SK-N-SH (cell line): ENCODE measurements at regions not wholly inside any gene's neighbourhood (a gene's known extent, or its start where the extent isn't known, plus 50 kb on each side); places are given as distances from the start of the nearest gene placed in this dataset.

Experiments
- CTCF ChIA-PET: fragments of 300-600, 350-600 bp; formaldehyde crosslinking; extraction: SDS; loops from one replicate; lab custom pipeline; 2021; lab: Yijun Ruan, JAX
- POLR2A ChIA-PET: fragments of 350-600 bp; sonication (Branson Sonifier 250); formaldehyde crosslinking; extraction: SDS; loops from one replicate; lab custom pipeline; 2020; ENCODE audit warnings: antibody characterized with exemption, inconsistent platforms; lab: Yijun Ruan, JAX
- DNase-seq: peaks from one replicate; pipeline ENCODE4 v3.0.0; 2012
- H2AFZ ChIP-seq: fragments of 200-600 bp; sonication (generic); 2 replicates; pipeline ENCODE4 v1.8.1; 2016; ENCODE audit warnings: antibody characterized with exemption, mild to moderate bottlenecking, low read depth
- H3F3A ChIP-seq: fragments of 200-600 bp; sonication (generic); replicated peaks from 2 replicates; pipeline ENCODE3; 2016; ENCODE audit warnings: antibody characterized with exemption, mild to moderate bottlenecking; ENCODE audit not compliant: insufficient read depth
- H3K27ac ChIP-seq, 2 experiments: fragments of 200-500 bp in 1 of 2; fragments of 200-600 bp in 1 of 2; sonication (Bioruptor generic) in 1 of 2; sonication (generic), shearing (Covaris generic) in 1 of 2; 2 replicates each; pipeline versions ENCODE4 v1.5.1 to v1.6.1; 2014 to 2016; ENCODE audit warnings: low read depth in 2 of 2, inconsistent platforms in 1 of 2, low read length in 1 of 2, mild to moderate bottlenecking in 1 of 2, mixed read lengths in 1 of 2
- H3K27me3 ChIP-seq: fragments of 200-600 bp; sonication (generic), shearing (Covaris generic); 2 replicates; pipeline ENCODE4 v1.6.1; 2016; ENCODE audit warnings: mixed run types; ENCODE audit not compliant: insufficient read depth
- H3K36me3 ChIP-seq, 2 experiments: fragments of 200-500 bp in 1 of 2; fragments of 200-600 bp in 1 of 2; sonication (Bioruptor generic) in 1 of 2; sonication (generic) in 1 of 2; replicated peaks in 1 of 2; 2 replicates each; pipeline versions ENCODE3 to v1.5.1; 2014 to 2016; ENCODE audit warnings: low read length in 1 of 2, mild to moderate bottlenecking in 1 of 2; ENCODE audit not compliant: insufficient read depth in 2 of 2, control insufficient read depth in 1 of 2
- H3K4me1 ChIP-seq, 2 experiments: fragments of 200-500 bp in 1 of 2; fragments of 200-600 bp in 1 of 2; sonication (Bioruptor generic) in 1 of 2; sonication (generic), shearing (Covaris generic) in 1 of 2; 2 replicates each; pipeline versions ENCODE4 v1.5.1 to v1.6.1; 2014 to 2016; ENCODE audit warnings: low read depth in 1 of 2, low read length in 1 of 2, mixed run types in 1 of 2; ENCODE audit not compliant: insufficient read depth in 2 of 2, control insufficient read depth in 1 of 2
- H3K4me2 ChIP-seq: fragments of 200-600 bp; sonication (generic), shearing (Covaris generic); 2 replicates; pipeline ENCODE4 v1.6.1; 2017; ENCODE audit warnings: mixed run types
- H3K4me3 ChIP-seq, 2 experiments: fragments of 200-500 bp in 1 of 2; fragments of 200-600 bp in 1 of 2; sonication (Bioruptor generic) in 1 of 2; sonication (generic), shearing (Covaris generic) in 1 of 2; 2 replicates each; pipeline versions ENCODE4 v1.5.1 to v1.8.1; 2014 to 2016; ENCODE audit warnings: low read depth in 2 of 2, inconsistent platforms in 1 of 2, low read length in 1 of 2, mild to moderate bottlenecking in 1 of 2, mixed read lengths in 1 of 2, moderate library complexity in 1 of 2
- H3K79me2 ChIP-seq: fragments of 200-600 bp; sonication (generic); 2 replicates; pipeline ENCODE4 v1.8.1; 2017; ENCODE audit warnings: mild to moderate bottlenecking; ENCODE audit not compliant: insufficient read depth
- H3K9ac ChIP-seq: fragments of 200-600 bp; sonication (generic); 2 replicates; pipeline ENCODE4 v1.6.1; 2017; ENCODE audit warnings: mixed run types
- H3K9me2 ChIP-seq: fragments of 200-600 bp; sonication (generic); 2 replicates; pipeline ENCODE4 v1.6.1; 2017; ENCODE audit warnings: mixed run types
- H3K9me3 ChIP-seq: fragments of 200-600 bp; sonication (generic); 2 replicates; pipeline ENCODE4 v1.6.1; 2017; ENCODE audit warnings: mixed run types, mild to moderate bottlenecking, moderate library complexity
- H4K20me1 ChIP-seq: fragments of 200-600 bp; sonication (generic); 2 replicates; pipeline ENCODE4 v1.6.1; 2017; ENCODE audit warnings: mild to moderate bottlenecking, mixed run types; ENCODE audit not compliant: insufficient read depth
- ELF1 ChIP-seq: IDR thresholded peaks from 2 replicates; pipeline ENCODE4 v1.4.0; 2012
- EP300 ChIP-seq, 2 experiments: IDR thresholded peaks; 2 replicates each; pipeline versions ENCODE4 v1.4.0 to v1.6.1; 2012; ENCODE audit warnings: borderline replicate concordance in 1 of 2, low read depth in 1 of 2, low read length in 1 of 2
- EZH2phosphoT487 ChIP-seq: fragments of 200-600 bp; sonication (generic); IDR thresholded peaks from 2 replicates; pipeline ENCODE4 v1.6.1; 2017; ENCODE audit warnings: low read depth, mixed run types, mild to moderate bottlenecking, antibody characterized with exemption, moderate library complexity, borderline replicate concordance
- FOXM1 ChIP-seq: IDR thresholded peaks from 2 replicates; pipeline ENCODE4 v1.4.0; 2012; ENCODE audit warnings: low read depth, mild to moderate bottlenecking
- GABPA ChIP-seq: IDR thresholded peaks from 2 replicates; pipeline ENCODE4 v1.4.0; 2012; ENCODE audit warnings: low read depth, mild to moderate bottlenecking
- MEF2A ChIP-seq: IDR thresholded peaks from 2 replicates; pipeline ENCODE4 v1.4.0; 2012; ENCODE audit warnings: low read depth, borderline replicate concordance
- NFIC ChIP-seq: IDR thresholded peaks from 2 replicates; pipeline ENCODE4 v1.4.0; 2012; ENCODE audit warnings: borderline replicate concordance
- POLR2AphosphoS5 ChIP-seq: IDR thresholded peaks from 2 replicates; pipeline ENCODE4 v1.6.1; 2012; ENCODE audit warnings: low read depth, low read length
- RAD21 ChIP-seq: IDR thresholded peaks from 2 replicates; pipeline ENCODE4 v1.6.1; 2012; ENCODE audit warnings: mild to moderate bottlenecking, low read length
- TCF12 ChIP-seq: IDR thresholded peaks from 2 replicates; pipeline ENCODE4 v1.4.0; 2012
- YY1 ChIP-seq: IDR thresholded peaks from 2 replicates; pipeline ENCODE4 v1.4.0; 2012; ENCODE audit warnings: low read depth, mild to moderate bottlenecking
- WGBS: methylation state at CpG from one replicate; pipeline ENCODE4 v1.1.6; 2017; ENCODE audit warnings: low lambda C conversion rate; 5-methylcytosine and 5-hydroxymethylcytosine counted together
- TF ChIP-seq, protein P1 (sequence below): fragments of 200-600 bp; sonication (generic); IDR thresholded peaks from 2 replicates; pipeline ENCODE4 v1.6.1; 2017; ENCODE audit warnings: antibody characterized with exemption, mild to moderate bottlenecking, moderate library complexity
- TF ChIP-seq, protein P2 (sequence below): fragments of 150-350 bp; IDR thresholded peaks from 2 replicates; pipeline ENCODE4 v1.6.1; 2017; ENCODE audit warnings: antibody characterized with exemption, low read length, low read depth, borderline replicate concordance
- TF ChIP-seq, protein P3 (sequence below): IDR thresholded peaks from 2 replicates; pipeline ENCODE4; 2012

DNA sequence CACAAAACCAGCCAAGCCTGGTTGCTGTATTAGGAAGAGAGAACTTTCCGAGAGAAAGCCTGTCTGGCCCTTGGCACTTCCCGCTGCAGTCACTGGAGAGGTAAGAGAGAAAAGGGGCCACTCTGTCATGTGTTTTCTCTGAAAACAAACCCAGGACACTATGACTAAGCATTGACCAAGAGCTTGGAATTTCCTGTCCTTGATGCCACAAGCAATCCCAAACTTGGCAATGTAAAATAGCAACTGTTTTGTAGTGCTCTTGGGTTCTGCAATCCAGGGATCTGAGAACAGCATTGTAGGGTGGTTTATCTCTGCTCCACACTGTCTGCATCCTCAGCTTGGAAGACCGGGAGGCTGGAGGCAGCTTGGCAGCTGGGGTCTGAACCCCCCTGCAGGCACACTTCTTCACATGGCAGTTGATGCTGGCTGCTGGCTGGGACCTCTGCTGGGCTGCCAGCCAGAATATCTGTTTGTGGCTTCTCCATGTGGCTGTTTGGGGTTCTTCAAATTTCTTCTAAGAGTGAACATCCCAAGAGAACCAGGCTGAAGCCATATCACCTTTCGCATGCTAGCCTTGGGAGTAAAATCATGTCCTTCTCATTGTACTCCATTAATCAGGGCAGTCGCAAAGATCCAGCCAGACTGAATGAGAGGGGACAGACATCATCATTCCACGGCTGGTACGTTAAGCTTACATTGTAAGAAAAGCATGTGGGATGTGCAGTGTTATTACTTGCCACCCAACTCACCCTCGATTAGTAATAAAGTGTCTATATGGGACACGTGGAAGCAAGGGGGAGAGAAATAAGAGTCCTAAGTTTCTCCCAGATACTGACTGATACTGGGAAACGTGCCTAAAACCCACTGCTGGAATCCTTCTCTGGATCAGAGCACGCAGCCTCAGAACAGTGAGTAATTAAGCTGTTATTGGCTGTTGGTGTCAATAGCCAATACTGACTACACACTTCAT lies 537.4 kb upstream of the B3GAT1 start (continued):
- TF ChIP-seq EZH2phosphoT487 (no peak), GABPA (no peak), ELF1 (no peak), YY1 (no peak), MEF2A (no peak), RAD21 (no peak)
- TF ChIP-seq, protein P1, sequence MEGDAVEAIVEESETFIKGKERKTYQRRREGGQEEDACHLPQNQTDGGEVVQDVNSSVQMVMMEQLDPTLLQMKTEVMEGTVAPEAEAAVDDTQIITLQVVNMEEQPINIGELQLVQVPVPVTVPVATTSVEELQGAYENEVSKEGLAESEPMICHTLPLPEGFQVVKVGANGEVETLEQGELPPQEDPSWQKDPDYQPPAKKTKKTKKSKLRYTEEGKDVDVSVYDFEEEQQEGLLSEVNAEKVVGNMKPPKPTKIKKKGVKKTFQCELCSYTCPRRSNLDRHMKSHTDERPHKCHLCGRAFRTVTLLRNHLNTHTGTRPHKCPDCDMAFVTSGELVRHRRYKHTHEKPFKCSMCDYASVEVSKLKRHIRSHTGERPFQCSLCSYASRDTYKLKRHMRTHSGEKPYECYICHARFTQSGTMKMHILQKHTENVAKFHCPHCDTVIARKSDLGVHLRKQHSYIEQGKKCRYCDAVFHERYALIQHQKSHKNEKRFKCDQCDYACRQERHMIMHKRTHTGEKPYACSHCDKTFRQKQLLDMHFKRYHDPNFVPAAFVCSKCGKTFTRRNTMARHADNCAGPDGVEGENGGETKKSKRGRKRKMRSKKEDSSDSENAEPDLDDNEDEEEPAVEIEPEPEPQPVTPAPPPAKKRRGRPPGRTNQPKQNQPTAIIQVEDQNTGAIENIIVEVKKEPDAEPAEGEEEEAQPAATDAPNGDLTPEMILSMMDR, result no peak
- TF ChIP-seq, protein P2, sequence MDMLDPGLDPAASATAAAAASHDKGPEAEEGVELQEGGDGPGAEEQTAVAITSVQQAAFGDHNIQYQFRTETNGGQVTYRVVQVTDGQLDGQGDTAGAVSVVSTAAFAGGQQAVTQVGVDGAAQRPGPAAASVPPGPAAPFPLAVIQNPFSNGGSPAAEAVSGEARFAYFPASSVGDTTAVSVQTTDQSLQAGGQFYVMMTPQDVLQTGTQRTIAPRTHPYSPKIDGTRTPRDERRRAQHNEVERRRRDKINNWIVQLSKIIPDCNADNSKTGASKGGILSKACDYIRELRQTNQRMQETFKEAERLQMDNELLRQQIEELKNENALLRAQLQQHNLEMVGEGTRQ, result no peak
- TF ChIP-seq, protein P3, sequence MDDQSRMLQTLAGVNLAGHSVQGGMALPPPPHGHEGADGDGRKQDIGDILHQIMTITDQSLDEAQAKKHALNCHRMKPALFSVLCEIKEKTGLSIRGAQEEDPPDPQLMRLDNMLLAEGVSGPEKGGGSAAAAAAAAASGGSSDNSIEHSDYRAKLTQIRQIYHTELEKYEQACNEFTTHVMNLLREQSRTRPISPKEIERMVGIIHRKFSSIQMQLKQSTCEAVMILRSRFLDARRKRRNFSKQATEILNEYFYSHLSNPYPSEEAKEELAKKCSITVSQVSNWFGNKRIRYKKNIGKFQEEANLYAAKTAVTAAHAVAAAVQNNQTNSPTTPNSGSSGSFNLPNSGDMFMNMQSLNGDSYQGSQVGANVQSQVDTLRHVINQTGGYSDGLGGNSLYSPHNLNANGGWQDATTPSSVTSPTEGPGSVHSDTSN, result no peak

DNA sequence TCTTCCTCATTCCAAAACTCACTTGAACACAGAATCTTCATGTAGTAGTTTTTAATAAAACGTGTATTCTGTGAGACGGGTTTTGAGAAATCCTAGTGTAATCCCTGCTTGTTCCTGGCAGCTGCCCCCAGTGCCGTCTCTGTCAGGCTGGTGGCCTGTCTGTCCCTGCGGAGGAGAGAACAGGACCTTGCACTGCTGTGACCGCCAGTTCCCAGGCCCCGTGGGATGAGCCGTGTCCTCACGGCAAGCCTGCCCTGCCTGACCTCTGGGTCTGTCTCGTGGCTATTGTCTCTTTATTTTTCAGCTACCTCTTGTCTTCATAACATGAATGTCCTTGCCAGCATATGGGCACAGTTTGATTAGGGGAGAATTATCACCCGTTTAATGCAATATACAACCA lies 535.5 kb upstream of the B3GAT1 start:
- Histone ChIP-seq H3K9me3 (no peaks in the 10 kb centered on the region), H3K27ac (no peak overlapping the region), H3K79me2 (no peaks in the 10 kb centered on the region), H4K20me1 (no peaks in the 10 kb centered on the region), H3K4me3 (no peak overlapping the region), H3K9me2 (no peaks in the 10 kb centered on the region), H3K9ac (no peak overlapping the region), H3K27me3 (no peaks in the 10 kb centered on the region), H3K36me3 (no peaks in the 10 kb centered on the region), H2AFZ (no peak overlapping the region), H3K4me1 (peaks cover 14 to 34% of the 10 kb centered on the region in 2 experiments), H3K4me2 (no peak overlapping the region), H3F3A (peaks cover 33% of the 10 kb centered on the region)
- ChIA-PET CTCF (interaction anchor here (1.0 kb wide), 1 partner anchor 79 kb away, joined by 3 read pairs; no protein-coding TSS in a partner anchor), POLR2A (no interaction called here)
- 88% methylated on average over 10 of the region's 10 CpGs for WGBS
- no peak for DNase-seq
- no peak for TF ChIP-seq EZH2phosphoT487
- TF ChIP-seq NFIC, result no peak
- TF ChIP-seq GABPA, result no peak
- TF ChIP-seq EP300 (IDR thresholded peaks at IDR 0.05; ENCODE audit: borderline replicate concordance in 1 of 2, low read depth in 1 of 2, low read length in 1 of 2), result no peak
- TF ChIP-seq, protein P2, result no peak
- no peak for TF ChIP-seq POLR2AphosphoS5
- no peak for TF ChIP-seq FOXM1
- no peak for TF ChIP-seq TCF12
